BE2C (cell line): ENCODE measurements at regions not wholly inside any gene's neighbourhood (a gene's known extent, or its start where the extent isn't known, plus 50 kb on each side); places are given as distances from the start of the nearest gene placed in this dataset.

Experiments
- DNase-seq: peaks from one replicate; pipeline ENCODE4 v3.0.0-alpha.2; 2020
- H3K27me3 ChIP-seq: fragments of 250-450 bp; sonication (Bioruptor Pico); 2 replicates; pipeline ENCODE4 v1.5.1; 2020; ENCODE audit warnings: mild to moderate bottlenecking
- H3K36me3 ChIP-seq: fragments of 250-450 bp; sonication (Bioruptor Pico); 2 replicates; pipeline ENCODE4 v1.5.1; 2020; ENCODE audit warnings: mild to moderate bottlenecking
- H3K4me1 ChIP-seq: fragments of 250-450 bp; sonication (Bioruptor Pico); 2 replicates; pipeline ENCODE4 v1.5.1; 2020
- H3K4me3 ChIP-seq: 2 replicates; pipeline ENCODE4 v1.5.1; 2011; ENCODE audit warnings: low read depth, low read length
- H3K9me3 ChIP-seq: fragments of 250-450 bp; sonication (Bioruptor Pico); 2 replicates; pipeline ENCODE4 v1.5.1; 2020
- TF ChIP-seq, protein P1 (sequence below): IDR thresholded peaks from 2 replicates; pipeline ENCODE4 v1.5.1; 2012; ENCODE audit warnings: mild to moderate bottlenecking, low read depth, low read length

DNA sequence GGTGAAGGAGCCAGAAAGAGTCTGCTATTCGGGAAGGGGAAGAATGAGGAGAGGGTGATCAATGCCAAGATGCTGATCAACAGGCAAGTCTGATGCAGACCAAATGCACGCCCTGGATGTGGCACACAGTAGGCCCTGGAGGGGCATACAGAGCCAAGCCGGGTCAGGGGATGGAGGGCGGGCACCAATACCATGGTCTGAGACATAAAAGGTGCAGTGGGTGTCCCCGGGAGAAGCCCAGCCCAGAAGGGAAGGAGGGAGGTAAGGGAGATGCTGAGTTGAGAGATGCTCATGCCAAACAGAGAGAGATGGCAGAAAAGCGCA lies 66.6 kb upstream of the ID2 start:
- no peaks in the 10 kb centered on the region for H3K36me3 ChIP-seq
- H3K27me3 ChIP-seq: no peaks in the 10 kb centered on the region
- TF ChIP-seq, protein P1, sequence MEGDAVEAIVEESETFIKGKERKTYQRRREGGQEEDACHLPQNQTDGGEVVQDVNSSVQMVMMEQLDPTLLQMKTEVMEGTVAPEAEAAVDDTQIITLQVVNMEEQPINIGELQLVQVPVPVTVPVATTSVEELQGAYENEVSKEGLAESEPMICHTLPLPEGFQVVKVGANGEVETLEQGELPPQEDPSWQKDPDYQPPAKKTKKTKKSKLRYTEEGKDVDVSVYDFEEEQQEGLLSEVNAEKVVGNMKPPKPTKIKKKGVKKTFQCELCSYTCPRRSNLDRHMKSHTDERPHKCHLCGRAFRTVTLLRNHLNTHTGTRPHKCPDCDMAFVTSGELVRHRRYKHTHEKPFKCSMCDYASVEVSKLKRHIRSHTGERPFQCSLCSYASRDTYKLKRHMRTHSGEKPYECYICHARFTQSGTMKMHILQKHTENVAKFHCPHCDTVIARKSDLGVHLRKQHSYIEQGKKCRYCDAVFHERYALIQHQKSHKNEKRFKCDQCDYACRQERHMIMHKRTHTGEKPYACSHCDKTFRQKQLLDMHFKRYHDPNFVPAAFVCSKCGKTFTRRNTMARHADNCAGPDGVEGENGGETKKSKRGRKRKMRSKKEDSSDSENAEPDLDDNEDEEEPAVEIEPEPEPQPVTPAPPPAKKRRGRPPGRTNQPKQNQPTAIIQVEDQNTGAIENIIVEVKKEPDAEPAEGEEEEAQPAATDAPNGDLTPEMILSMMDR: no peak
- no peak for DNase-seq
- H3K4me3 ChIP-seq: no peak overlapping the region
- H3K4me1 ChIP-seq: no peaks in the 10 kb centered on the region
- H3K9me3 ChIP-seq: no peaks in the 10 kb centered on the region

GRCh38 chr2:8615576-8616281 lies 66.1 kb upstream of the ID2 start:
- H3K4me3 ChIP-seq: no peak overlapping the region
- no peaks in the 10 kb centered on the region for H3K36me3 ChIP-seq
- H3K27me3 ChIP-seq: no peaks in the 10 kb centered on the region
- DNase-seq: no peak
- TF ChIP-seq, protein P1: no peak
- no peaks in the 10 kb centered on the region for H3K4me1 ChIP-seq
- no peaks in the 10 kb centered on the region for H3K9me3 ChIP-seq

DNA sequence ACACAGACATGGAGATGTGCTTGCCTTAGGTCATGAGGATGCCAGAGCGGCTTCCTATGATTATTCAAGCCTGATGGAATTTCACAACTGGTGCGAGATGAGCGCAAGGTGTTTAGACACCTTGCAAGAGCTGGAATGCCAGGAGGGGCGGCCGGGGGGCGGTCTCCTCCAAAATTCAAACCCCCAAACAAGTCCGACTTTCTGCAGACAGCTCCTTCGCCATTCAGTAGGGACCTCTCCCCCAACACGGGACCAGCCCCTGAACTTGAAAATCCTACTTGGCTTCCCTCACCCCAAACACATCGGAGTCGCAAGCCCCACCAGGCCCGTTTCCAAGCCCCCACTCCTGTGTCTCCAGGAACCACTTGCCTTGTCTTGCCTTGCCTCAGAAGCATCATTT lies 64.8 kb upstream of the ID2 start:
- no peaks in the 10 kb centered on the region for H3K4me1 ChIP-seq
- no peaks in the 10 kb centered on the region for H3K27me3 ChIP-seq

DNA sequence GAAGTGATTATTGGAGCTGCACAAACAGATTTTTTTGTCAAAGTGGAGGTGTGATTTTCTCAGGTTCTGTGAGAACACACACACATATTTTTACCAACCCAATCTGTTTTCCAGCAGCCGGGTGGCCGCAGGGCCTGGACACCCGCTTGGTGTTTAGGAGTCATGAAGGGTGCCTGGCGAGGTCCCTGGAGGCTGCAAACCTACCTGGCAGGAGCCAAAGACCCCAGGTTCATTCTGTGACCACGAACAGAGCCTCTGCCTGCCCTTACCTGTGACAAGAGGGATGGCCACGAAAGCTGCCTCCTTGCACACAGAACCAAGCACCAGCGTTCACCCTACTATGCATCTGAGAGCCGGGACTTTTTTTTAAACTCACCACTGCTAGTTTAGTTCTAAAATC lies 64.3 kb upstream of the ID2 start:
- H3K9me3 ChIP-seq: no peaks in the 10 kb centered on the region
- no peaks in the 10 kb centered on the region for H3K36me3 ChIP-seq
- TF ChIP-seq, protein P1: no peak

More for the DNA sequence above, 64.8 kb upstream of the ID2 start:
- DNase-seq: no peak
- no peaks in the 10 kb centered on the region for H3K9me3 ChIP-seq
- H3K4me3 ChIP-seq: no peak overlapping the region
- TF ChIP-seq, protein P1: no peak
- H3K36me3 ChIP-seq: no peaks in the 10 kb centered on the region

GRCh38 chr2:8619071-8619470 lies 62.8 kb upstream of the ID2 start:
- no peaks in the 10 kb centered on the region for H3K36me3 ChIP-seq
- TF ChIP-seq, protein P1: no peak

More for the DNA sequence above, 64.3 kb upstream of the ID2 start:
- no peak for DNase-seq
- no peaks in the 10 kb centered on the region for H3K4me1 ChIP-seq
- H3K27me3 ChIP-seq: no peaks in the 10 kb centered on the region
- H3K4me3 ChIP-seq: no peak overlapping the region

DNA sequence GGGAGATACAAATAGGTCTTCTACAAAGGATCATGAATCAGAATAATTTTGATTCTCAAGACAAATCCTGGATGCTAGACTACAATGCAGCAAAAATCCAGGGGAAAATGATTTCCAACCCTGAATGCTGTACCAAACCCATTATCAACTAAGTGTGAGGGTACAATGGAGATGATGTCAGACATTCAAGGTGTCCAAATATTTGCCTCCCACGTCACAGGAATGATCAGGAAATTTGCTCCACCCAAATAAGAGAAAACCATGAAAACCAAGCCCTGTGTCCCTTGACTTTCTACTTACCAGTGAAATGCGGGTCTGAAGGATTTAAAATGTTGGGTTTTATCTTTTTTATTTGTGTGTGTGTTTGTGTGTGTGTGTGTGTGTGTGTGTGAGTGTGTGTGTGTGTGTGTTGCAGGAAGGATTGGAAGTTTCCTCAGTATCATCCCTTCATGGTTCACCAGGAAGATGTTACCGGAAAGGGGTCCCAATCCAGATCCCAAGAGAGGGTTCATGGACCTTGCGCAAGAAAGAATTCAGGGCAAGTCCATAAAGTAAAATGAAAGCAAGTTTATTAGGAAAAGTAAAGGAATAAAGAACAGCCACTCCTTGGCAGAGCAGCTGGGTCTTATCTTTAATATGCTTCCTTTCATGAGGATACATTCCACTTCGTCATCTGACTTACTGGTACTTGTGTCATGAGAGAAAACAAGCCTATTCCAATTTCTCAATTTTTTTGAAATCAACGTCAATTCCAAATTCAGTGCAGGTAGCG lies 61.1 kb upstream of the ID2 start:
- no peak for DNase-seq
- Histone ChIP-seq H3K9me3 (no peaks in the 10 kb centered on the region), H3K36me3 (no peaks in the 10 kb centered on the region), H3K4me3 (no peak overlapping the region), H3K27me3 (no peaks in the 10 kb centered on the region), H3K4me1 (peaks cover 11% of the 10 kb centered on the region)
- TF ChIP-seq, protein P1: no peak

More at GRCh38 chr2:8619071-8619470, 62.8 kb upstream of the ID2 start:
- Histone ChIP-seq H3K9me3 (no peaks in the 10 kb centered on the region), H3K27me3 (no peaks in the 10 kb centered on the region), H3K4me1 (peaks cover 3% of the 10 kb centered on the region), H3K4me3 (no peak overlapping the region)
- DNase-seq: no peak
